Inferior parietal cortex (tissue), 1 donor: ENCODE measurements at regions not wholly inside any gene's neighbourhood (a gene's known extent, or its start where the extent isn't known, plus 50 kb on each side); places are given as distances from the start of the nearest gene placed in this dataset.

Source experiments
- DNase-seq: peaks from one replicate; pipeline ENCODE4 v3.0.0-alpha.2; 2016; ENCODE audit errors: extremely low spot score

DNA sequence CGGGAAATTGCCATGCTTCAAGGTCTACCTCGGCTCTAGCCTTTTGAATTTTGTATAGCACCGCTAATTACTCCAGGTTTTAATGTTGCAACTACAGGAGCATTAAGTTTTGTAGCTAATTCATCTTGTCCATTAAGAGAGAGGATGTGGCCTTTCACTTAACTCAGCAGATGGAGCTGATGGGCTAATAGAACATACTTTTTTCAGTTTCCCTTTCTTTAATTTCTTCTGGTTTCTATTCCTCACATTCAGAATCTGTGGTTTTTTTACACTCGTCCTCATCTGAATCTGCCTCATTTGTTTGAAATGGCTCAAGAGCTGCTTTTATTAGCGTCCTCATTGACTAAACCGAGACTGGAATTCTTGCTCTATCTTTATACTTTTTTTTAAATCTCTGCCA is 2085.7 kb upstream of the C9orf72 start:
- DNase-seq = no peak

DNA sequence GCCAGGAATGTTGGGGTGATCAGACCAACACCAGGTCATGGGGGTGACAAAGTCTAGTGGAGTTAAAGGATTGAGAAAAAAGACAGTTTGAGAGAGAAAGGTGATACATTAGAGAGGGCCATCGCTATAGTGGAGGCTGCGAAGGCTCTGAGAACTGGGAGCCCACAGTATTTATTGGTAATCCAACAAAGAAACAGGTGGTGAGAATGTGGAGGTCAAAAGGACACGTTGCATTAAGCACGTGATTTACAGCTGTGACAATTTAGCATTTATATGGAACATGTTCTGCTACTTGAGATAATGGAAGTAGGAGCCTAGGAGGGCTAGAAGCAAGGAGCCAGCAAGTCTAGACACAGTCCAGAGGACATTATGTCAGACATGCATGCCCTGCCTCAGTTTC is 2086.5 kb upstream of the C9orf72 start:
- no peak for DNase-seq

DNA sequence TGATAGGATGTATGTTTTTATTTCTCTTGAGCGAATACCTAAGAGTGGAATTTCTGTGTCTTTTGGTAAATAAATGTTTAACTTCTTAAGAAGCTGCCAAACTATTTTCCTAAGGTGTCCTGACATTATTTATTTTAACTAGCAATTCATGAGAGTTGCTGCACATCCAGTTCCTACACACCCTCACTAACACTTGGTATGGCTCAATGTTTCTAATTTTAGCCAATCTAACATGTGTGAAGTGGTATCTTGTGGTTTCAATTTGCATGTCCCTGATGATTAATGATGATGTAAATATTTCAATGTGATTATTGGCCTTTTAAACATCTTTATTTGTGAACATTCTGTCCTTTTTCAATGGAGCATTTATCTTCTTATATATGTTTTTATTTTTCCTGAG is 2095.5 kb upstream of the C9orf72 start:
- no peak for DNase-seq

DNA sequence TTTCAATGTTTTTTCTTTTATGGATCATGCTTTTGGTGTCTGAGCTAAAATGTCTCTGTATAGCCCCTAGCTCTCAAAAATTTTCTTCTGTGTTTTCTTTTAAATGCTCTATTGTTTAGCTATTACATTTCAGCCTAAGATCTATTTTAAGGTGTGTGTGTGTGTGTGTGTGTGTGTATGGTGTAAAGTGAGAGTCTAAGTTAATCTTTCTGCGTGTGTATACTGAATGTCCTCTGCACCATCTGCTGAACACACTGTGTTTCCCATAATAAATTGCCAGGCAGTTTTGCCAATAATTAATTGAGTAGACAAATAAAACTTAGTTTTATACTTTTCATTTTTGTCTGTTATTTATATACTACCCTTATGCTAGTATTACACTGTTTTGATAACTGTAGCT is 2096.3 kb upstream of the C9orf72 start:
- DNase-seq = no peak

DNA sequence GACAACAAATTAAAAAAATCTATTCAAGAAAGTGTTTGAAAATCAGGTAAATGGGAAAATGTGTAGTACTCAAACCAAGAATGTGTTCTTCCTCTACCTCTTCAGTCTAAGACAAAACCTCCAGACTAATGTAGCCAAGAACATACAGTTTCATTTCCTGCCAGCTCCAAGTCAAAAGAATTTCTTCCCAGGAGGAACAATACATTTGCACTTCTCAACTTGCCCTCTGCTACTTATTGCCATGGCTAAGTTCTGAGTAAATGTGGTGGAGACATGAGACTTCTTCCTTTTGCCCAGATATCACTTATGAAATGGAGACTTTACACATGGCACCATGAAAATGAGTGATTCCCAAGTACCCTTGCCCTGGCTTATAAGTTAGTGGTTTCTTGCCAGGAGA is 2112.2 kb upstream of the C9orf72 start:
- no peak for DNase-seq

DNA sequence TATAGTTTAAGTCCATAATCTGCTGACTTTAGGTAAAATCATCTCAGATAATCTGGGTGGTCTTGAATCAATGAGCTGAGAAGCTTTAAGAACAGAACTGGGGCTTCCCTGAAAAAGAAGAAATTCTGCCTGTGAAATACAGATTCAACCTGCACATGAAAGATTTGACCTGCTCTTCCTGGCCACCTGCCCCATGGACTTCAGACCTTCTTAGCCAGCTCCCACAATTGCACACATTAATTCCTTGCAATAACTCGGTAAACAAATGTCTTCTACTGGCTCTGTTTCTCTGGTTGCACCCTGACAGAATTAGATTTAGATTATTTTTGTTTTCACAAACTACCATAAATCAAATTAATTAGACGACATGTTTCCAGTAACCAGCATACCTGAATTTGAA is 2117.9 kb upstream of the C9orf72 start:
- no peak for DNase-seq

DNA sequence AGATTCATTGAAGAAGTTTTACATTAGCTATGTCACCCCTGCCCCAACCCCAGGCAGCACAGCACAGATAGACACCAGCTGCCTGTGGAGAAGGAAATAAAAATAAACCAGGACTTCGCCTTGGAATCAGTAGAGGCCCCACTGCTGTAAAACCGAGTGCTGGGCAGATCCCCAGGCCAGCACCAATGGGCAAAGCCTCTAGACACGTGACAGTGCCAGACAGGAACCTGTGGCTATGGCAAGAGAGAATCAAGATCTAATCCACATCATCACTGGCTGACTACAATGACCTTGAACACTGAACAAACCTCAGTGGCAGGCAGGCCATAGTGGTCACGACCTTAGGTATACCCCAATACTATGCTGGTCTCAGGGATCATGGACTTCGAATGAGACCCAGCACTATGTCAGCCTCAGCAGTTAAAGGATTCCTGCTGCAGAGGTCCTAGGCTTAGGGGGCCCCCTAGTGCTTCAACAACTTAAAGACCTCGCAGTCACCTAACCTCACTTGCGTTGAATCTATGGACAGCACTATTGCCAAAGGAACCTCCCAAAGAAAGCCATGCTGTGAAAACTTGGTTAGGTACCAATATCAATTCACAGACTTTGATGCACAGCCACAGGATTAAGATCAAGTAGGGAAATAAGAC is 2118.6 kb upstream of the C9orf72 start:
- DNase-seq = no peak

DNA sequence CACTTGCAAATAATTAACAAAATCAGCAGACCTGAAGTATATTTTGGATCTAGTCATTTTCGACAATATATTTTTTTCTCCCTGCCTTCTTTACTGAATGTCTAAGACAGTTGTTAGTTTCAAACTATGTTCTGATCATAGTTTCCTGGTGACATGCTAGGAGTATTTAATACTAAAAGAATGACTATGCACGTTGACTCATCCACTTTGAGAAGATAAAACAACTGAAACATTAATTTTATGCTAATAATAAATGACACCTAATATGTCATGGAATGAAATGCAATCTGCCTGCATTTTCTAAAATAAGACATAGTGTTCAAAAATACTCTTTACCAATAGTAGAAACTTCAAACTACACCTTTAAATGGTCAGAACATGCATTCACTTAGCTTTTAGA is 2123.7 kb upstream of the C9orf72 start:
- no peak for DNase-seq

DNA sequence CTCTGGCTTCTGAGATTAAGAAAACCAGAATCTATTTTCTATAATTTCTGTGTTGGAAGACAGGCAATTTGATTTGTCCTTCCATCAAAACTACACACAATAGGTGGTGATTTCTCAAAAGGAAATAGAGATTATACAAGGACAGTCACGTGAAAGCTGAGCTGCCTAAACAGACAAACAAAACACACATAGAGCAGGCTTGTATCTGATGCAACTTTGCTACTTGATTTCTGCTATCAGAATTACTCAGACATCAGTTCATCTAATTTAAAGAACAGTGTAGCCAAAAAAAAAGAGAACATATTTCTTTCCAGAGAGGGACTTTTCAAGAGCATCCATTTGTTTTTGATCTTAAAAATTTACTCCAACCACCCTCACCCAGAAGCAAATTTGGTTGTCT is 2128.3 kb upstream of the C9orf72 start:
- DNase-seq = no peak

DNA sequence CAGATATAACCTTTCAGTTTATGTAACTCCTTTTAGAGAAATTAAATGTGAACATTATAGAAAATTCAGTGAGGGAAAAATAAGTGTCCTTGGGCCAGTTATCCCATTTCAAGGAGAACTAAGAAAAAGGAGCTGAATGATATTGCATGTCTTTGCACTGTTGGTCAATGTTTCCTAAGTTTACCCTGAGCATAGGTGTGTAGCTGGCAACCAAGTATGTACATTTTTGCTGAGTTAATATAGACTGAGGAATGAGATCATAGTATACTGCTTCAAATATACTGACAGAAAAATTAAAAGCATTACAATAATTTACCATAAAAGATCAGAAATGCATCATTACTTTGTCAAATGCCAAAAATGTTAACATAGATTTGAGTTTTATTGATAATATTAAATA is 2128.7 kb upstream of the C9orf72 start:
- DNase-seq = no peak

DNA sequence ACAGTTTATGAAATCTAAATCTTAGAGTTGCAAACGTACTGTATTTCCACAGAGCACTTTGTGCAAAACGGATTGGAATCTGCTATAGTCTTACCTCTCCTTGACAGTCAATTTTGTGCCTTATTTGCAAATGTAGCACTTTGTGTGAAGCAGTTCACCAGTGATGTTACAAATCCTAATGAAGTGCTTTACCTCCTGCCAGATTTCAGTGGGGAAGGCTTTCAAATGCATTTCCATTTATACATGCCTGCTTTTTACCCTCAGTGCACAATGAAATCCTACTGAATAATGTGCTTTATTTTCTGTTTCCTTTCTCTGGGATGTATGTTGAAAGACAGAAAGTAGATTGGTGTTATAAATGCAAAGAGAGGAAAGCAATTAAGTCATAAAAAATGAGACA is 2141.6 kb upstream of the C9orf72 start:
- no peak for DNase-seq

DNA sequence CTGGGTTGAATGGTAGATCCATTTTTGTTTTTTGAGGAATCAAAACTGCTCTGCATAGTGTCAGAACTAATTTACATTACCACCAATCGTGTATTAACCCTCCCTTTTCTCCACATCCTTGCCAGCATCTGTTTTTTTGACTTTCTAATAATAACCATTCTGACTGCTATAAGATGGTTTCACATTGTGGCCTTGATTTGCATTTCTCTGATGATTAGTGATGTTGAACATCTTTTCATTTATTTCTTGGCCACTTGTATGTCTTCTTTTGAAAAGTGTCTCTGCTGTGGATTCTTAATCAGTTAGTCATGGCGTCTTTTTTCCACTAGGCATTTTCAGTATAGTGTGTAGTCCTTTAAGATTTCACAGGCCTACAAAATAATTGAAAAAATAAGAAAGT is 2144.3 kb upstream of the C9orf72 start:
- no peak for DNase-seq

DNA sequence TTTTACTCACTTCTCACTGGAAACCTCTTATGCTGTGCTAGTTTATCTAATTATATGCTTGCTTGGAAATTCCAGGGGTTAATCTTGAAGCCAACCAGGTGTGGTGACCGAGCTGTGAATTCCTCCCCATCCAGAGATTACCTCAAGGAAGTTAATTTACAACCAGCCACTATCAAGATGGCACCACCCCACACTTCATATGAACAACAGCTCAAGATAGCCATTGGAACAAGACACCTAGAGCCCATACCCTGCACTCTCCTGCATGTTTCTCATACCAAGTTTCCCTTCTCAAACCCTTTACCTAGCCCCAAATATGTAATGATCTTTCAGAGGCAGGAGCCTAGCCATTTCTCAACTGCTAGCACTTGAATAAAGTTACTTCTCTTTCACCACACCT is 2156.9 kb upstream of the C9orf72 start:
- no peak for DNase-seq

DNA sequence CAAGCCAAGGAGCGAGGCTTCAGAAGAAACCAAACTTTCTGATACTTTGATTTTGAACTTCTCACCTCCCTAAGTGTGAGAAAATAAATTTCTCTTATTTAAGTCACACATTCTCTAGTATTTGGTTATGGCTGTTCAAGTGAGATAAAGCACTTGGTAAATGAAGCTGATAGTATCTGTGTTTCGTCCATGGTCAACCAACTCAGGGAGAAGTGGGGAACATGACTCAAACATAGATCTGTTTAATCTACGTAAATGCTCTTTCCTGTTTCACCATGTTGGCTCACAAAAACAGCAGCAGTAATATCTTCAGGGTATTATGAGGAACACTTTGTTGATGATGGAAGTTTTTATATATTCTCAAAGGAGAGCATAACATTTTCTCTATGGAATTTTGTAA is 2167.2 kb upstream of the C9orf72 start:
- DNase-seq = no peak

DNA sequence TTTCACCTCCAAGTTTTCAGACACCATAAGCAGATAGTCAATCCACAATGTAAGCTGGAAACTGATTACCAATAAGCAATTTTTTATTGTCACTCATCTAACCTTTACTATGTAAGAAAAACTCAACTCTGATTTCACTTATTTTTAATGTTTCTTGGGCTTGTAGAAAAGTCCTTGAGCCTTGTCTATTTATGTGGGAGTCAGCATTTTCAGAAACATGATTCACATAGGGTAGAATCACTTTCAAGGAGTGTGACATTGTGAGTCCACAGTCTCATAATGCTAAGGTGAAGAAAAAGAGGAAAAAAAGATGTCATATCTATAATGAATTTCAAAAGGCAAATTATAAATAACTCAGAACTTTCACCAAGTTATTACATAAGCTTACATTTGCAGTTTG is 2167.9 kb upstream of the C9orf72 start:
- DNase-seq = no peak

DNA sequence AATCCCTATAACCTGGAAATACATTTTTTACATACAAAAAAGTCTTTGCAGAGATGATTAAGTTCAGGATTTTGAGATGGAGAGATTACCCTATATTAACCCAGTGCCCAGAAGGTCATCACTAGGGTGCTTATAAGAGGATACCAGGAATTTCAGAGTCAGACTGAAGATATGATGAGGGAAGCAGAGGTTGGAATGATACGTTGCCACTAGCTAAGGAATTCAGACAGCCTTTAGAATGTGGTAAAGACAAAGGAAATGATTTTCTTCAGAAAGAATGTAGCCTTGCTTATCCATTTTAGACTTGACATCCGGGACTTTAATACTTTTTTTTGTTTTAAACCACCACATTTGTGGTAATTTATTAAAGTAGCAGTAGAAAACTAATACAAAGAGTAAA is 2176.8 kb upstream of the C9orf72 start:
- DNase-seq = no peak

DNA sequence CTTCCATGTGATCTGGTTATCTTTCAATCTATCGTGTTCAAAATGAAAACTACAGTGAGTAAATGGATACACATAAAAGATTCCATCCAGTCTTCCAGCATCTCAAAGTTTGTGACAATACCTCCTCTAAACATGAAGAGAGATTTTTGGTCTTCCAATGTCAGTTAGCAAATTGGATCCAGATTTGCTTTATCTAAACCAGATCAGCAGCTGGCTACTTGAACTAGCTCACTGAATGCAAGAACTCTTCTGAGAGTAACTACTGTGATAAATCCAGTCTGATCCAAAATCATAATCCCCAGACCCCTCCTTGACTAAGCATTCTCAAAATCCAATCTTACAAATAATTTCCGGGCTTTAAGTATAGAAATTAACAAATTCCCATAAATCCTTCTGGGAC is 2177.9 kb upstream of the C9orf72 start:
- no peak for DNase-seq

DNA sequence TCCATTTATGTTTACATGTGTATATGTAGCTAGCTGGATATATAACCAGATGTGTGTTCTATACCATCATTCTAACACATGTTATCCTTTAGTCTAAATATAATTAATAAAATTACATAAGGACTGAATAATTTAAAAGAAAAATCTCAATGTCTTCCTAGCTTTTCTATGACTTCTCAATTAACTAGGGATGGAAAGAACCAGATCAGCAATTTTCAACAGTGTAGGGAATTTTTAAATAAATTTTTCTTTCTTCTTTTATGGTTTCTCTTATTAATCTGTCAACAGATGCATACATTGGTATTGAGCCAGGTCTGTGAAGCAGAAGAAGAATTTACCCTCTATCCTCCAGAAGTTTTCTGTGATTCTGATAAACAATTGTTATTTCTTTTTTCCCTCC is 2180.4 kb upstream of the C9orf72 start:
- no peak for DNase-seq

DNA sequence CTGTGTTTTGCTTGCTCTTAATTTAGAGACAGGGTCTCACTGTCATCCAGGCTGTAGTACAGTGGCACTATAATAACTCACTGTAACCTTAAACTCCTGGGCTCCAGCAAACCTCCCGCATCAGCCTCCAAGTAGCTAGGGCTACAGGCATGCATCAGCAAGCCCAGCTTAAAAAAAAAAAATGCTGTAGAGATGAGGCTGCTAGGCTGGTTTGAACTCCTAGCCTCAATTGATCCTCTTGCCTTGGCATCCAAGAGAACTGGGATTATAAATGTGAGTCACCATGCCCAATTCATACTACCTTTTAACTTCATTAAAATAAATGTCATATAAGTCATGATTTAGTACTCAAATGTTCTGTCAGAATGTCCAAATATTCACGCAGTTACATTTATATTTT is 2195.7 kb upstream of the C9orf72 start:
- no peak for DNase-seq

DNA sequence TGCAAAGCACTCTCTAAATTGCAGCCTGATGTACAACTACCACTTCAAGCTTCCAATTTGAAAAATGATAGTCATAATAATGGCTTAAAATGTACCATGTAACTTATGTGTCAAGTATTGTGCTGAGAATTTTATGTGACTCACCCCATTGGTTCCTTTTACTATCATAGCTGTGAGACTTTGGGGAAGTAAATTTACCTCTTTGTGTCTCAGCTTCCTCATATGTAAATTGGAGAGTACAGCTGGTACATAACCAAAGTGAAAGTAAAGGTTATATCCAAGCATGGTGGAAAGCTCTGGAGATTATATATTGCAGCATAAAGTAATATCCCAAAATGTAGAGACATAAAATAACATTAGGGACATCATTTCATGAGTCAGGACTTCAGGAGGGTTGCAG is 2200.4 kb upstream of the C9orf72 start:
- no peak for DNase-seq

DNA sequence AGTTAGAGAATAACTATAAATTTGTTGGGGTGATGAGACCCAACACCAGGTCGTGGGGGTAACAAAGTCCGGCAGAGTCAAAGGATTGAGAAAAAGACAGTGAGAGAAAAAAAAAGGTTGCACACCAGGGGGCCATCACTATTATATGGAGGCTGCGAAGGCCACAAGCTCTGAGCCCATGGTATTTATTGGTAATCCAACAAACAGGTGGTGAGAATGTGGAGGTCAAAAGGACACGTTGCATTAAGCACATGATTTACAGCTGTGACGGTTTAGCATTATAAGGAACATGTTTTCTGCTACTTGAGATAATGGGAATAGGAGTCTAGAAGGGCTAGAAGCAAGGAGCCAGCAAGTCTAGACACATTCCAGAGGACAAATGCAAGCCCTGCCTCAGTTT is 2202.2 kb upstream of the C9orf72 start:
- no peak for DNase-seq

DNA sequence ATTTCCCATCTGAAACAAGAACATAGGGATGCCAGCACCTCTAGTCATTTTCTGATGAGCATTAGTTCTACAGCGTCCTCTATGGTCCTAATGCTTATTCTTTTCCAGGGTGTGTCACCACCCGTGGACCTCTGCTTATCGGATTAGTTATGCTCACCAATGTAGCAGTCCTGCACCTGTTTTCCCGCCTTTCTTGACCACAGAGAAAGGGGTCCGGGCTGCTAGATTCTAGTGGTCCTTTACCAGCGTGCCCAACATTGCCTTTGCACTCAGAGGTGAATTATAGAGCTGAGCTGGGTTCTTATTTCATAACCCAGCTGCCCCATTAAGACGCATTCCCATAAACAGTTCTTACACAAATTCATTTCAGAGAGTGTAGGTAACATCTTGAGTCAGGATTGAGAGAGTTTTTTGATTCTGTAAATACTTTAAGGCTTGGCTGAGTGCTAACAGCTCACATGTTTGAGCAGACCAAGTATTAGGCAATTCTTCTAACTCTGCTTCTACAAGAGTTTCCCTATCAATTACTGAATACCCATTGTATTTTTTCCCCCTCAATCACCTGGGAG is 2205.1 kb upstream of the C9orf72 start:
- no peak for DNase-seq

DNA sequence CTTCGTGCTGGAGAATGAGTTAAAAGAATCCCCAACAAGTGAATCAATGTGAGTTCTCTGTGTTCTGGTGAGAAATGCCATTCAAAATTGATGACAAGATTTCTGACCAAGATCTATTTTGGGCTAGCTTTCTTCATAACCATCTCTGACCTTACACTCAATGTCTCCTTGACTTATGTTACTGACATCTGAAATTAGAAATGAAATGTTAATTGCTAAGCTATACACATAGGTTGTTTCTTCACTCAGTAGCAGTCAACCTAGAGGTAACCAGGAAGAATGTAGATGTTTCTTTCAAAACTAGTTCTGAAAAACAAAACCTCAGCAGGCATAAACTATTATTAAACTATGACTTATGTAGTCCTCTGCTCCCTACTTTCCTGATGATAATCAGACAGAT is 2220.7 kb upstream of the C9orf72 start:
- DNase-seq = no peak

DNA sequence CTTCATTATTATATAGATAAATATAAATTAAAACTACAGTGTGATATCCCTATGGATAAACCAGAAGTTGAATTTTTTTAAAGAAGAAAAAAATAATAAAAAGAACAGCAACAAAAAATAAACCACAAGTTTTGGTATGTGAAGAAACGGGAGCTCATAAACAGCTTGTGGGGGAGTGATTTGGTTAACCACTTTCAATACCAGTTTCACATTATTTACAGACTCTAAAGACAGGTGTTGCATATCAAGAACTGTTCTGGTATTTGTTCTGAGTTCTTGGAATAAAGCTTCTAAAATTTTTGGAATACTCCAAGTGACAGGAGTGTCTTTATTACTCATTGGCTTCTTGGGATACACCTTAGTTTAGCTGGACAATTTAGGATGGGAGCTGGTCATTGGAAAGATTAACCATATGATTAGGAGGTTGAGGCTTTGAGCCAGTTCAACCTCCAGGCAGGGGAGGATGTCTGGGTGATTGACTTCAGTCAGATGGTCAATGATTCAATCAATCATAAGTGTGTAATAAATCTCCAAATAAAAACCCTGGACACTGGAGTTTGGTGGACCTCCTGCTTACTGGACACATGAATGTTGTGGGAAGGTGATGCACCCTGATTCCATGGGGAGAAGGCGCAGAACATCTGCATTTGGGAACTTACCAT is 2223.1 kb upstream of the C9orf72 start:
- no peak for DNase-seq
